HG02588 (cell line): ENCODE measurements at regions not wholly inside any gene's neighbourhood (a gene's known extent, or its start where the extent isn't known, plus 50 kb on each side); places are given as distances from the start of the nearest gene placed in this dataset.
"Not testable (repeated sequence)": the region's sequence is repeated elsewhere in the genome, so short reads cannot be mapped to it uniquely, and the experiment has no call there.

Experiments used
- ATAC-seq: cut with Tn5 transposase; IDR thresholded peaks from one replicate; pipeline ENCODE4 v1.9.1; 2021; ENCODE audit warnings: mild to moderate bottlenecking, moderate library complexity; ENCODE audit not compliant: unreplicated experiment

DNA sequence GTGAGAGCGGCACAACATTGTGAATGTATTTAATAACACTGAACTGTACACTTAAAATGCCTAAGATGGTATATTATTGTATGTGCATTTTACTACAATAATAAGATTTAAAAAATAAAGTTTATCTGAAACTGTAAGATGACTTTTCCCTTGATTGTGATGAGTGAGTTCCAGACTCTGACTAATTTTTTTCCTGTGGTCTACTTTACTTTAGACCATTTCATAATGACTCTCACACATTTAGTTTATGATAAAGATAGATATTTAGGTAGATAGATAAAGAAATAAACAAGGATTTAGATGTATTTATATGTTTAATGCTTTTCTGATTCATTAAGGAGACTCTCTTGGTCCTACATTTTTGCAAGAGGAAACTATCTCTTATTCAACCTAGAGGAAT is 835.9 kb upstream of the SORCS1 start:
- no peak for ATAC-seq

DNA sequence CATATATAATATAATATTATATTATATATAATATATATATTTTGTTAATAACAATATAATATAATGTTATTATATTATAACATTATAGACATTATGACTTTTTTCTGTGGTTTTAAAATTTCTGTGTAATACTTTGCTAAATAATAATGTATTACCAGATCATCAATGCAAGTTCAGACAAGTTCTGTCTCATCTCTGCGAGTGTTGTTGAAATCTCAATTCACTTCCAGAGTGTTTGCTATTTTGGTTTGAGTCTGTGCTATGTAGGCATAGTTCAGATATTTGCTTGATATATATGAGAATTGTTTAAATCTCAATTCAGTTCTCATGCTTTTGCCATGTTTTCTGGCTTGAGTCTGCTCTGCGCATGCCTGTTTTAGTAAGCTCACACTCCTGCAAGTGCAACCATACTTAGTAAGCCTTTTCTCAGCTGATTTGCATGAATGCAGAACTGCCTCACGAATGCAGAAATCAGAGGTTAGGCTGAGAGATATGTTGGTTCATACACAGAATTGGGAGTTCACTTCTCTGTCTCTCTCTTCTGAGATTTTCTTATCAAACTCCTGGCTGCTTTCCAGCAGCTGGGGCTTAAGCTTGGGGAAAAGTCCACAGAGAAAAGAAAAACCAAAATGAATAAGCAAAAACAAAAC is 830.2 kb upstream of the SORCS1 start:
- ATAC-seq, result peak; percentile 72

DNA sequence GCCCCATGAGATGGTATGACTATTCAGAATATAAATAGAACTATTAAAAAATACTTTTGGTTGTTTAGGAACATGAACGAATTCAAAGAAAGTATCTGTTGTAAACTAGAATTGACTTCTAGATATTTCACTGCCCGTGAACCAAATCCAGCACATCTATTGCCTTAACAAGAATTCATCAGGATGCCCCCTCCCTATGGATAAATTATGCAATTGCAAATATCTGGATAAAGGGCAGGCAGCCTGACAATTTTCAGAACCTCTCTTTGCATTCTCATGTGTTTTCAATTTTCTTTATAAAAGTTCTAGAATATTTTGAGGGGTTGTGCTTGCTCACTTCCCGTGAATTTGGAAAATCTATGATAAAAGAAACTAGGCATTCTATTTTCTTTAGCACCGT is 822.1 kb upstream of the SORCS1 start:
- ATAC-seq, result no peak

GRCh38 chr10:107984581-107984980 is 820.1 kb upstream of the SORCS1 start:
- ATAC-seq, result no peak

DNA sequence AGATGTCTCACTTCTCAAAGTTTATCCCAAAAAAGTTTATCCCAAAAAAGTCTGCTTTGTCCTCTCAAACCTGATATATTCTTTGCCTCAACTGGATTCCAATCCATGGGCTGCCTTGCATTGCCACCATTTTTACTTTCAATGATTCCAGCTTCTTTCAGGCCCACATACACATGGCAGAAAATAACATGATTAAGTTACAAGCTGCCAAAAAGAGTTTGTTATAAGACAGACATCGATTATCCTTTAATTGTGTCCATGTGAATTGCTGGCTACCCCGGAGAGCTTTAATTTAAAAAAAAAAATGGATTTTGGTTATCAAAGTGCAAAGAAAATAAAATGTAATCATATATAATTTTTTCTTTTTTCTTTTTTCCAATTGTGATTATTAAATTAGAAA is 819.6 kb upstream of the SORCS1 start:
- no peak for ATAC-seq

DNA sequence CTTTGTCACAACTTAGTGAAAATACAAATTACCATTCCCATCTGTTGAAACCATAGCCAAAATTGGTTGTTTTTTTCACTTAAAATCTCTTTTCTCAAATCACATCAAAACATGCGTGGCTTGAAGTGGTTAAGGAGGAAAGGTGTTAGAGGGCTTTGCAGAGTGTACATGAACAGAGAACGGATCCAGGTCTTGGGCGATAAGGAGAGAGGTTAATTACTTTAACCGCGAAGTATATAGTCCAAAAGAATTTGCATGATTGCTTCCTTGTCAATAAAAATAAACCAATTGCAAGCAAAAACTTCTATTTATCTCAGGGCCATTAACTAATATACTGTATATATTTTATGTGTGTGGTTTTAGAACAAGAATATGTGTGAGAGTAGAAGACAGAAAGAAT is 813.9 kb upstream of the SORCS1 start:
- no peak for ATAC-seq

DNA sequence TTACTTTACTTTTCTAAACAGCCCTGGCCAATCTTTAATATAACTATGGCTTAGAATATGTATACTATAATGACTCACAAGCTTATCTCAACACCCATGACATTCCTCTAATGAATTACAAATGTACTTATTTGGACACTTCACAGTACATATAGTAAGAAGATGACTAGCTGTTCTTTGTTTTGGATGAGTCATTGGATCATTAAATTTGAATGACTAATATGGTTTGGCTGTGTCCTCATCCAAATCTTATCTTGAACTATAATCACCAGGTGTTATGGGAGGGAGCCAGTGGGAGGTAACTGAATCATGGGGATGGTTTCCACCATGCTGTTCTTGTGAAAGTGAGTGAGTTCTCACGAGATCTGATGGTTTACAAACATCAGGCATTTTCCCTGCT is 807.5 kb upstream of the SORCS1 start:
- ATAC-seq, result no peak

GRCh38 chr10:107971411-107971810 is 806.9 kb upstream of the SORCS1 start:
- ATAC-seq, result no peak

GRCh38 chr10:107970512-107970911 is 806.0 kb upstream of the SORCS1 start:
- no peak for ATAC-seq

- no peak for ATAC-seq
Measured at GRCh38 chr10:107969936-107970335, 805.4 kb upstream of the SORCS1 start.

- no peak for ATAC-seq
Measured at GRCh38 chr10:107966826-107967225, 802.3 kb upstream of the SORCS1 start.

DNA sequence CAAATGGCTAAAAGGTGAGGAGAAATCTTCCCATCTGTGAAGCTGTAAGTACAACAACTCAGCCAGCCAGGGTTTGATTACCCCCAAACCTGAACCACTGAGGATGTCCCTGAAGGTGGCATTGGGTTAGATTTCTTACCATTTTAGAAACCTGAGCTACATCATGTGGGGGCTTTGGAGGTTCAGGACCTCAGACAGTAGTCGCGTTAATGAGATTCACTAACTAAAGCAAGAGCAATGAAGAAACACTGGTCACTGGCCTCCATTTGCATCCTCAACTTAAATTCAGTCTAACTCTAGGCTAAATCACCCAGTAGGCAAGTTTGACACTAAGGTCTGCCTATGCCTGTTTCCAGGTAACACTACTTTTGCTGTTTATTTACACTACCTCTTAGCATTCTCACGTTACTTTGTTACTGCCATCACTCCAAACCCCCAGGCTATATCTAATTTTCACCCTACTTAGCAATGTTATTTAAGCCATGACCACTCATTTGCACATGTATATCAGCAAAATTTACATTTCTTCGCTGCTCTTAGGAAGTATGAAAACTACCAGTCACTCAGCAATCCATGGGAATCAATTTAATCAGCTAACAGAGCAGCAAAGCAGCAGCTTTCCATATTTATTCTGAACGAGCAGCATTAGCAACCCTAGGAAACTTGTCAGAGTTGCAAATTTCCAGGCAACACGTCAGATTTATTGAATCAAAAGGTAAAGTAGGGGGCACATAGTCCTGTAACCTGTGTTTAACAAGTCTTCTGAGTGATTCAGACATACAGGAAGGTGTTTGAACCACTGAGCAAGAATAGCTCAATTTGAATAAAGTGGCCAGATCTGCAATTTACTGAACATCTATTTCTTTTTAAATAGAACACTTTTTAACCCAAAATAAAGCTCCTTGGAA is 788.4 kb upstream of the SORCS1 start:
- no peak for ATAC-seq

DNA sequence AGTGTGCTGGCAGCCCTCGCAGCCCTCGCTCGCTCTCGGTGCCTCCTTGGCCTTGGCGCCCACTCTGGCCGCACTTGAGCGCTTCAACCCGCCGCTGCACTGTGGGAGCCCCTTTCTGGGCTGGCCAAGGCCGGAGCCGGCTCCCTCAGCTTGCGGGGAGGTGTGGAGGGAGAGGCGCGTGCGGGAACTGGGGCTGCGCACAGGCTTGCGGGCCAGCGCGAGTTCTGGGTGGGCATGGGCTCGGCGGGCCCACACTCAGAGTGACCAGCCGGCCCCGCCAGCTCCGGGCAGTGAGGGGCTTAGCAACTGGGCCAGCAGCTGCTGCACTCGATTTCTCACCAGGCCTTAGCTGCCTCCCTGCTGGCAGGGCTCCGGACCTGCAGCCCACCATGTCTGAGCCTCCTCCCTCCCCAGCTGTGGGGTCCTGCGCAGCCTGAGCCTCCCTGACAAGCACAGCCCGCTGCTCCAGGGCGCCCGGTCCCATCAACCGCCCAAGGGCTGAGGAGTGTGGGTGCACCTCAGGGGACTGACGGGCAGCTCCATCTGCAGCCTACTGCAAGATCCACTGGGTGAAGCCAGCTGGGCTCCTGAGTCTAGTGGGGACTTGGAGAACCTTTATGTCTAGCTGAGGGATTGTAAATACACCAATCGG is 786.0 kb upstream of the SORCS1 start:
- not testable (repeated sequence) for ATAC-seq

- ATAC-seq, result no peak
Measured at GRCh38 chr10:107942826-107943225, 778.3 kb upstream of the SORCS1 start.

DNA sequence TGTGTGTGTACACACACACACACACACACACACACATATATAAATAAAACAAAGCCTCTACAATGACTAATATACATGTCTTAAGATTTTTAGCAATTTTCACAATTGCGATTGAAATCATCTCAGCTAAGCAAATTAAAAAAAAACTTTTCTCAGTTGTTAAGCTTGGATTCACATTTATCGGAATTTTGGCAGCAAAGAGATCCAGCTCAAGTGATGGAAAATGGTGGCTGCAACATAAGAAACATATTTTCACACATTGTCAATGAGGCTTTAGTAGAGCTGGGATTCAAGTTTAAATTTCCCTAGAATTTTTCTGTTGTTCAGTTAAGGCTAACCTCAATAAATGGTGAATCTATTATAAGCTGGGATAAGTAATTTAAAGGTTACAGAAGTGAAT is 768.6 kb upstream of the SORCS1 start:
- no peak for ATAC-seq

- ATAC-seq, result no peak
Measured at GRCh38 chr10:107931808-107932207, 767.3 kb upstream of the SORCS1 start.

DNA sequence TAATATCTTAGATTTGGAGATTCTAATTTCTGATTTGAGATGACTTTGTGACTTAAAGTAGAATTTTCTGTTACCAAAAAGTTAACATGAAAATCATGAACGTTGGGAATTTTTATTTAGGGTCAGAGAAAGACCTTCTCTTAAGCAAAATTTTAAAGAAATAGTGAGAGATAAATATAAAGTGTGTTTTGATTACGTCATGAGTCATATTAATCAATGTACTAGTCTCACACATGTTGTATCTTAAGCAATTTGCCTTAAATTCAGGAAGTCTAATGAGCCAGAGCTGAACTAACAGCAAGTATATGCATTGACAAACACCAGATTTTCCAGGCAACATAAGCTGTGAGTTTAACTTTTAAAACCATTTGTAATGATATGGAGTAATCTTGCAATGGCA is 765.5 kb upstream of the SORCS1 start:
- no peak for ATAC-seq

GRCh38 chr10:107924458-107924857 is 760.0 kb upstream of the SORCS1 start:
- ATAC-seq, result no peak

GRCh38 chr10:107919626-107920235 is 755.2 kb upstream of the SORCS1 start:
- ATAC-seq, result no peak

- ATAC-seq, result no peak
Measured at GRCh38 chr10:107918171-107918570, 753.7 kb upstream of the SORCS1 start.

- no peak for ATAC-seq
Measured at GRCh38 chr10:107915215-107915610, 750.7 kb upstream of the SORCS1 start.
